Osteoblast (primary cell): ENCODE measurements at regions not wholly inside any gene's neighbourhood (a gene's known extent, or its start where the extent isn't known, plus 50 kb on each side); places are given as distances from the start of the nearest gene placed in this dataset.

Source experiments
- DNase-seq: peaks from one replicate; pipeline ENCODE4 v3.0.0; 2011; ENCODE audit warnings: low spot score, mixed read lengths; ENCODE audit not compliant: insufficient read length; ENCODE audit errors: missing footprints
- H2AFZ ChIP-seq: 2 replicates; pipeline ENCODE4 v1.6.0; 2011; ENCODE audit warnings: mild to moderate bottlenecking, low read length
- H3K27ac ChIP-seq: 2 replicates; pipeline ENCODE4 v1.5.1; 2011; ENCODE audit warnings: mild to moderate bottlenecking, low read depth, low read length, moderate library complexity
- H3K27me3 ChIP-seq: 2 replicates; pipeline ENCODE4 v1.6.0; 2012; ENCODE audit warnings: mild to moderate bottlenecking, control low read depth, inconsistent platforms, low read length, moderate library complexity; ENCODE audit not compliant: insufficient read depth
- H3K36me3 ChIP-seq: 2 replicates; pipeline ENCODE4 v1.5.1; 2011; ENCODE audit warnings: mild to moderate bottlenecking, low read length, control low read depth, moderate library complexity; ENCODE audit not compliant: insufficient read depth
- H3K4me1 ChIP-seq: 2 replicates; pipeline ENCODE4 v1.5.1; 2011; ENCODE audit warnings: mild to moderate bottlenecking, low read length, control low read depth, moderate library complexity; ENCODE audit not compliant: insufficient read depth
- H3K4me2 ChIP-seq: 2 replicates; pipeline ENCODE4 v1.6.0; 2011; ENCODE audit warnings: mild to moderate bottlenecking, low read length; ENCODE audit not compliant: insufficient read depth
- H3K4me3 ChIP-seq: fragments of 200-600 bp; sonication (generic); 3 replicates; pipeline ENCODE4 v1.5.1; 2012; ENCODE audit warnings: mild to moderate bottlenecking, low read length, inconsistent platforms; ENCODE audit not compliant: insufficient read depth
- H3K79me2 ChIP-seq: 2 replicates; pipeline ENCODE4 v1.6.0; 2012; ENCODE audit warnings: mild to moderate bottlenecking, low read length, control low read depth, inconsistent platforms; ENCODE audit not compliant: insufficient read depth
- H3K9me3 ChIP-seq: 2 replicates; pipeline ENCODE4 v1.5.1; 2011; ENCODE audit warnings: low read depth, low read length, control low read depth
- H4K20me1 ChIP-seq: 2 replicates; pipeline ENCODE4 v1.6.0; 2012; ENCODE audit warnings: mild to moderate bottlenecking, low read length, control low read depth; ENCODE audit not compliant: insufficient read depth
- TF ChIP-seq, protein P1 (sequence below): IDR thresholded peaks from 2 replicates; pipeline ENCODE4 v1.5.1; 2011; ENCODE audit warnings: mild to moderate bottlenecking, low read depth, low read length, moderate library complexity; ENCODE audit errors: extremely low read depth

DNA sequence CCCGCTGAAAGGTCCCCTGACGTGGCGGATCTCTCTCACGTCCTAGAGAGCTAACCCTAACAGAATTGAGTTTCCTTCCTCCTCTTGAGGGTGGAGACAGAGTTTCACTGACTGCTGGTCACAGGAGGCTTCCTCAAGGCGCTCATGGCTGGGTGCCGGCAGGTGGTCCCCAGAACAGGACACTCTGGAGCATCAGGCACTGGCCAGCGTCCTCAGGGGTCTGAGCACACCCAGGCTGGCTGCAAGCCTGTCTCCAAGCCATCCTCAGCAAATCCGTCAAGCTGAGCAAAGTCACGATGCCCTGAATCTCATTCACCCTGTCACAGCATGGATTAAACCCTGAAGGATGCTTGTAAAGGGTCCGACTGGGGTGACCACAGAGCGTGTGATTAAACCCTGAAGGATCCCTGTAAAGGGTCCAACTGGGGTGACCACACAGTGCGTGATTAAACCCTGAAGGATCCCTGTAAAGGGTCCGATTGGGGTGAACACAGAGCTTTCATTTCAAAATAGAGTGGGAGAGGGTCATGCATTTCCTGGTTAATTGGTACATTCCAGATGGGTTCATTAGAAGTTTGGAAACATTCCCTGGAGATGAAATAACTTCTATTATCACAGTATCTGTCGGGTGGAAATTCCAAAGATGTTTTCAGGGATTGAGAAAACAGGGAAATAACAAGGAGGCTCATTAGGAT, 473.0 kb downstream of the BRD1 start:
- TF ChIP-seq, protein P1, sequence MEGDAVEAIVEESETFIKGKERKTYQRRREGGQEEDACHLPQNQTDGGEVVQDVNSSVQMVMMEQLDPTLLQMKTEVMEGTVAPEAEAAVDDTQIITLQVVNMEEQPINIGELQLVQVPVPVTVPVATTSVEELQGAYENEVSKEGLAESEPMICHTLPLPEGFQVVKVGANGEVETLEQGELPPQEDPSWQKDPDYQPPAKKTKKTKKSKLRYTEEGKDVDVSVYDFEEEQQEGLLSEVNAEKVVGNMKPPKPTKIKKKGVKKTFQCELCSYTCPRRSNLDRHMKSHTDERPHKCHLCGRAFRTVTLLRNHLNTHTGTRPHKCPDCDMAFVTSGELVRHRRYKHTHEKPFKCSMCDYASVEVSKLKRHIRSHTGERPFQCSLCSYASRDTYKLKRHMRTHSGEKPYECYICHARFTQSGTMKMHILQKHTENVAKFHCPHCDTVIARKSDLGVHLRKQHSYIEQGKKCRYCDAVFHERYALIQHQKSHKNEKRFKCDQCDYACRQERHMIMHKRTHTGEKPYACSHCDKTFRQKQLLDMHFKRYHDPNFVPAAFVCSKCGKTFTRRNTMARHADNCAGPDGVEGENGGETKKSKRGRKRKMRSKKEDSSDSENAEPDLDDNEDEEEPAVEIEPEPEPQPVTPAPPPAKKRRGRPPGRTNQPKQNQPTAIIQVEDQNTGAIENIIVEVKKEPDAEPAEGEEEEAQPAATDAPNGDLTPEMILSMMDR: no peak
- Histone ChIP-seq H3K4me2 (no peak overlapping the region), H3K4me1 (no peaks in the 10 kb centered on the region), H2AFZ (no peak overlapping the region), H3K9me3 (no peaks in the 10 kb centered on the region), H3K36me3 (no peaks in the 10 kb centered on the region), H3K27me3 (no peaks in the 10 kb centered on the region), H3K4me3 (no peak overlapping the region), H3K27ac (no peak overlapping the region), H3K79me2 (no peaks in the 10 kb centered on the region), H4K20me1 (no peaks in the 10 kb centered on the region)
- DNase-seq: peak; percentile 36

DNA sequence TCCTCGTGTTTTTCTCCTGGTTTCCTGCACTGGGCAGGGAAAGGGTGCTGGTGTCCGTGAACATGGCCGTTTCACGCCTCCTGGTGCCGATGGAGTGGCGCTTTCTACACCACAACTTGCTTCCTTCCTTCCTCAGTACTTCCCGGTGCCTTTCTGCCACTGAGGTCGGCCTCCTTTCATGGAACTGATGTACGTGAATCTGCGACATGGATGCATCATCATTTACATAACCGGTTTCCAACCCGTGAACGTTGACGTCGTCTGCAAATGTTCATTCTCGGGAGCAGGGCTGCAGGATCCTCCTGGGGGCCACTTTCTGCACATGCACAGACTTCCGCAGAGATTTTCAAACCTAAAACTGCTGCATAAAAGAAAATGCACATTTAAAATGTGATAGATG, 474.4 kb downstream of the BRD1 start:
- Histone ChIP-seq H3K4me3 (no peak overlapping the region), H3K36me3 (no peaks in the 10 kb centered on the region), H3K4me1 (no peaks in the 10 kb centered on the region), H3K27ac (no peak overlapping the region), H3K4me2 (no peak overlapping the region), H3K27me3 (no peaks in the 10 kb centered on the region), H3K79me2 (no peaks in the 10 kb centered on the region), H2AFZ (no peak overlapping the region), H4K20me1 (no peaks in the 10 kb centered on the region), H3K9me3 (no peaks in the 10 kb centered on the region)
- DNase-seq: no peak
- TF ChIP-seq, protein P1: no peak

DNA sequence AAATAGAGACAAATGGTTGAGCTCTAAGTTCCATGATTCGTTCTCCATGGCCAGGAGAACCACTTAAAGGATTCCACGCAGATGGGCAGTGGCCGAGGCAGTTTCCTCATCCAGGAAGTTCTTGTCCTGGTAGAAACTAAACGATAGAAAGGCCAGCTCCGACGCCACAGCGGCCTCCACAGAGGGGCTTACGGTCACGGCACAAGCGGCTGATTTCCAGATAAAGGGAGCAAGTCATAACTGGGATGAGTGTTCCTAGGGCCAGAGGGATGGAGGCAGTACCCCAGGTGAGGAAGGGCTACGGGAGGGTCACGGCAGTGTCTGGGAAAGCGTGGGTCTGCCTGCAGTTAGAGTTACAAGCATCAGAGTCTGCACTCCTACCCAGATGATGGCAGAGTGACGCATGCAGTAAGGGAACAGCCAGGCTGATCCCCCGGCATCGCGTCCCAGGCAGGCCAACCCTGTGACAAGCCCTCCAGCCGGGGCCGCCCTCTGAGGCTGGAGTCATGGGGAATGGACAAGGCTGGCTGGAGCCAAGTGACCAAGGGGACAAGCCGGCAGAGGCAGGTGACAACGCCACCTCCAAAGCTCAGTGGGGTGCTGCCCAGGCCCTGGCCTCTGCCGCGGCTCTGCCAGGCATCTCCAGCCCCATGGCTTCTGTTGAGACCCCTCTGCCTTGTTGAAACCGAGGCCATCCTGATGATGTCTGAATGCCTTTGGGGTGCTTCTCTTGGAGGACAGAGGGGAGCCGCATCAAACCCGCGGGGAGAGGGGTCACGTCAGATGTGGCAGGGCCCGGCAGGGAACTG, 475.1 kb downstream of the BRD1 start:
- Histone ChIP-seq H3K79me2 (no peaks in the 10 kb centered on the region), H3K9me3 (no peaks in the 10 kb centered on the region), H3K27ac (no peak overlapping the region), H3K36me3 (no peaks in the 10 kb centered on the region), H2AFZ (no peak overlapping the region), H3K4me2 (no peak overlapping the region), H3K4me3 (no peak overlapping the region), H3K27me3 (no peaks in the 10 kb centered on the region), H3K4me1 (no peaks in the 10 kb centered on the region), H4K20me1 (no peaks in the 10 kb centered on the region)
- TF ChIP-seq, protein P1: no peak
- DNase-seq: peak; percentile 70

DNA sequence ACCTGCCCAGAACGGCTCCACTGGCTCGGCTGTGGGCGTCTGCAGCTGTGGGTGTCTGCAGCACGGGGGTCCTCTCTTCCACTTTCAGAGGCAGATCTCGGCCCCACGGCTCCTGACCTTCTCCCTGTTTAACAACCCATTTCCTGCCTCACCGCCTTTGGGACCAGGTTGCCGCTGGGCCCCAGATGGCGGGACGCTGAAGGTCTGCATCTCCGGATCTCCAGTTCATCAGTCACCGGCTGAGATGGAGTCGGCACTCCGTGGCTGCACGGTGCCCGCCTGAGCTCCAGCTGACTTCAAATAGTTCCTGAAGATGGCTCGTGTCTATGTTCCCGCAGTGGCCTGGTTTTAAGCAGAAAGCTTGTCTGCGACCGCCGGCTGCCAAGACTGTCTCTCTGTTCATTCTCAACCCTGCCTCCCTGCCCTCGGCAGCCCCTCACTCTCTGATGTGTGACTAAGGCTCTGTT, 475.9 kb downstream of the BRD1 start:
- TF ChIP-seq, protein P1: no peak
- DNase-seq: no peak
- H3K4me1 ChIP-seq: no peaks in the 10 kb centered on the region
- no peak overlapping the region for H3K27ac ChIP-seq
- H4K20me1 ChIP-seq: no peaks in the 10 kb centered on the region
- no peaks in the 10 kb centered on the region for H3K36me3 ChIP-seq
- H3K4me2 ChIP-seq: no peak overlapping the region
- H2AFZ ChIP-seq: no peak overlapping the region
- no peak overlapping the region for H3K4me3 ChIP-seq
- no peaks in the 10 kb centered on the region for H3K9me3 ChIP-seq
- no peaks in the 10 kb centered on the region for H3K27me3 ChIP-seq
- H3K79me2 ChIP-seq: no peaks in the 10 kb centered on the region
